HepG2 (cell line): ENCODE measurements at regions not wholly inside any gene's neighbourhood (a gene's known extent, or its start where the extent isn't known, plus 50 kb on each side); places are given as distances from the start of the nearest gene placed in this dataset.
A peak's percentile ranks its signal among the peaks of the same experiment; 100 is the strongest.

Source experiments
- ATAC-seq: fragments of 200-7000 bp; cut with Tn5 transposase; 3 replicates; pipeline ENCODE4 v1.9.1; 2020; ENCODE audit warnings: mild to moderate bottlenecking, moderate library complexity
- BruUV-seq: library from RNA; stranded (reverse); fragments of 400-500 nt; replicated peaks from 2 replicates; lab custom pipeline; 2021; lab: Mats Ljungman, UMichigan
- CTCF ChIA-PET: fragments of 300-600 bp; formaldehyde crosslinking; extraction: SDS; loops from one replicate; lab custom pipeline; 2021; ENCODE audit warnings: low total read pairs, inconsistent platforms, low intra/inter-chr PET ratio; lab: Yijun Ruan, JAX
- POLR2A ChIA-PET: fragments of 350-600 bp; sonication (Branson Sonifier 250); formaldehyde crosslinking; loops from one replicate; lab custom pipeline; 2020; ENCODE audit warnings: antibody characterized with exemption, inconsistent platforms; lab: Yijun Ruan, JAX
- DNase-seq: peaks from one replicate; pipeline ENCODE4 v3.0.0-alpha.2; 2015; ENCODE audit warnings: low spot score
- FAIRE-seq: peaks from 3 replicates; lab custom pipeline; 2011; peaks lifted over from hg19 to GRCh38; lab: Jason Lieb, UNC
- H2AFZ ChIP-seq: one replicate; pipeline ENCODE4 v1.6.1; 2011; ENCODE audit warnings: low read length, inconsistent platforms
- H3K27ac ChIP-seq: fragments of 300-600 bp; 3 replicates; pipeline ENCODE4 v1.8.0; 2011; ENCODE audit warnings: mixed run types, mild to moderate bottlenecking, mixed read lengths, low read length, inconsistent platforms; ENCODE audit not compliant: insufficient read depth; ENCODE audit errors: extremely low read length
- H3K27me3 ChIP-seq, 2 experiments: fragments of 200-600 bp in 1 of 2; 2 replicates in 1 of 2; 3 replicates in 1 of 2; pipeline versions ENCODE4 v1.6.0 to v1.8.0; 2011; ENCODE audit warnings: low read length in 2 of 2, mild to moderate bottlenecking in 2 of 2, moderate library complexity in 2 of 2, inconsistent platforms in 1 of 2; ENCODE audit not compliant: insufficient read depth in 2 of 2, control insufficient read depth in 1 of 2
- H3K36me3 ChIP-seq, 2 experiments: fragments of 200-600 bp in 1 of 2; replicated peaks in 1 of 2; 2 replicates in 1 of 2; 3 replicates in 1 of 2; pipeline versions ENCODE4 v1.5.1 to v1.8.0; 2011; ENCODE audit warnings: low read length in 2 of 2, inconsistent platforms in 1 of 2; ENCODE audit not compliant: insufficient read depth in 2 of 2, control insufficient read depth in 1 of 2
- H3K4me1 ChIP-seq: 2 replicates; pipeline ENCODE4 v1.5.1; 2012; ENCODE audit warnings: low read length, inconsistent platforms; ENCODE audit not compliant: insufficient read depth
- H3K4me2 ChIP-seq: 2 replicates; pipeline ENCODE4 v1.6.0; 2011; ENCODE audit warnings: low read depth, low read length, inconsistent platforms
- H3K4me3 ChIP-seq, 3 experiments: fragments of 200-600 bp in 1 of 3; sonication (generic), shearing (Covaris generic) in 1 of 3; replicated peaks in 1 of 3; 2 replicates each; pipeline ENCODE4 v1.5.1; 2011 to 2016; ENCODE audit warnings: low read length in 3 of 3, inconsistent platforms in 2 of 3, low read depth in 2 of 3, mild to moderate bottlenecking in 2 of 3, control low read depth in 1 of 3, mixed read lengths in 1 of 3; ENCODE audit not compliant: insufficient read depth in 1 of 3
- H3K79me2 ChIP-seq: one replicate; pipeline ENCODE4 v1.6.1; 2011; ENCODE audit warnings: low read length, inconsistent platforms; ENCODE audit not compliant: insufficient read depth
- H3K9ac ChIP-seq: 2 replicates; pipeline ENCODE4 v1.6.0; 2011; ENCODE audit warnings: mild to moderate bottlenecking, low read depth, low read length, inconsistent platforms; ENCODE audit not compliant: insufficient read depth
- H3K9me3 ChIP-seq: 2 replicates; pipeline ENCODE4 v1.5.1; 2012; ENCODE audit warnings: mild to moderate bottlenecking, low read length
- H4K20me1 ChIP-seq: 2 replicates; pipeline ENCODE4 v1.6.0; 2011; ENCODE audit warnings: inconsistent platforms, mild to moderate bottlenecking, low read length, moderate library complexity; ENCODE audit not compliant: insufficient read depth
- ZNF350 ChIP-seq: sonication (generic); formaldehyde crosslinking; IDR thresholded peaks from 2 replicates; pipeline ENCODE4 v1.4.0; 2020; ENCODE audit warnings: mild to moderate bottlenecking, low read depth, missing genetic modification reagents, borderline replicate concordance
- ZNF446 ChIP-seq: sonication (generic); formaldehyde crosslinking; IDR thresholded peaks from 2 replicates; pipeline ENCODE4 v1.5.0; 2020; ENCODE audit warnings: mild to moderate bottlenecking, missing genetic modification reagents
- WGBS: methylation state at CpG from one replicate; pipeline ENCODE4 v1.1.6; 2017; ENCODE audit warnings: low lambda C conversion rate; 5-methylcytosine and 5-hydroxymethylcytosine counted together
- in situ Hi-C: cut with HindIII; loops from 2 replicates; pipeline ENCODE4 v1.10.0; 2017; ENCODE audit warnings: low pct_unique_long_range_greater_than_20kb; ENCODE audit not compliant: extremely low pct_ligation_motif_present
- intact Hi-C: fragments of 100-400 bp; cut with micrococcal nuclease; formaldehyde crosslinking; loops from one replicate; pipeline ENCODE4 v1.10.0; 2022; ENCODE audit not compliant: unreplicated experiment
- TF ChIP-seq, protein P1 (sequence below): sonication (generic); formaldehyde crosslinking; IDR thresholded peaks from 2 replicates; pipeline ENCODE4 v1.8.0; 2022; ENCODE audit warnings: missing genetic modification reagents, mild to moderate bottlenecking, inconsistent platforms, borderline replicate concordance
- TF ChIP-seq, protein P2 (sequence below): sonication (generic); formaldehyde crosslinking; IDR thresholded peaks from 2 replicates; pipeline ENCODE4 v1.5.1; 2020; ENCODE audit warnings: missing genetic modification reagents, mild to moderate bottlenecking, borderline replicate concordance
- TF ChIP-seq, protein P3 (sequence below): fragments of 450-650 bp; IDR thresholded peaks from 2 replicates; pipeline ENCODE4 v1.6.1; 2016

DNA sequence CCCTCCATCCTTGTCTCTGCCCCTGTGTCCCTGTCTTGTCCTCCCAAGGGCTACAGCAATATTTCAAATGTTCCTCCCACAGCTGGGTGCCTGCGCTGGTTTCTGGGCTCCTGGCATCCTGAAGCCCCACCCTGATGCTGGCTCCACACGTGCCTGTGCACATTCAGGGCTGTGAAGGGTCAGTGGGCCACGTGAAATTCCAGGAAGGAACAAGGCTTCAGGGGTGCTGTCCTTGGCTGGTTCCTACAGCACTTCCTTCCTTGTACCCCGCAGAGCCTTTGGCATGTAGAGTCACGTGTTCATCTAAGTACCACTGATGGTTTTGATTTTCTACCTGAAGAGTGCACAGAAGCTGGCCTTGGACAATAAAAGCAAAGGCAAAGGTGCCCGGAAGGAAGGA lies 57.7 kb upstream of the NLK start:
- POLR2A ChIA-PET, result no interaction called here
- H3K4me2 ChIP-seq, result no peak overlapping the region
- no peaks in the 10 kb centered on the region for H3K79me2 ChIP-seq
- no peak for ATAC-seq
- H3K9me3 ChIP-seq, result no peaks in the 10 kb centered on the region
- FAIRE-seq, result no peak
- no peak overlapping the region for H3K4me3 ChIP-seq
- in situ Hi-C loops, result no loop called here
- DNase-seq, result no peak
- intact Hi-C loops, result no loop called here
- H3K36me3 ChIP-seq, result no peaks in the 10 kb centered on the region
- CTCF ChIA-PET, result no interaction called here
- TF ChIP-seq ZNF350 (CRISPR knock-in tag) (no peak), ZNF446 (CRISPR knock-in tag) (no peak)
- TF ChIP-seq, protein P1, sequence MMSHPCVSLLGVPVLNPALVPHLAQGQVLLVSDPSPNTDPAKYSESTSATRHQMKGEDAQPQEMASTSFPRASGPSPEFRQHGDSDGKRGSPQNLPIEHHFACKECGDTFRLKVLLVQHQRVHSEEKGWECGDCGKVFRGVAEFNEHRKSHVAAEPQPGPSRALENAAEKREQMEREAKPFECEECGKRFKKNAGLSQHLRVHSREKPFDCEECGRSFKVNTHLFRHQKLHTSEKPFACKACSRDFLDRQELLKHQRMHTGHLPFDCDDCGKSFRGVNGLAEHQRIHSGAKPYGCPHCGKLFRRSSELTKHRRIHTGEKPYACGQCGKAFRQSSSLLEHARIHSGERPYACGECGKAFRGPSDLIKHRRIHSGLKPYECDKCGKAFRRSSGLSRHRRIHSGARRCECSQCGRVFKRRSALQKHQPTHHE (CRISPR knock-in tag), result no peak
- TF ChIP-seq, protein P2, sequence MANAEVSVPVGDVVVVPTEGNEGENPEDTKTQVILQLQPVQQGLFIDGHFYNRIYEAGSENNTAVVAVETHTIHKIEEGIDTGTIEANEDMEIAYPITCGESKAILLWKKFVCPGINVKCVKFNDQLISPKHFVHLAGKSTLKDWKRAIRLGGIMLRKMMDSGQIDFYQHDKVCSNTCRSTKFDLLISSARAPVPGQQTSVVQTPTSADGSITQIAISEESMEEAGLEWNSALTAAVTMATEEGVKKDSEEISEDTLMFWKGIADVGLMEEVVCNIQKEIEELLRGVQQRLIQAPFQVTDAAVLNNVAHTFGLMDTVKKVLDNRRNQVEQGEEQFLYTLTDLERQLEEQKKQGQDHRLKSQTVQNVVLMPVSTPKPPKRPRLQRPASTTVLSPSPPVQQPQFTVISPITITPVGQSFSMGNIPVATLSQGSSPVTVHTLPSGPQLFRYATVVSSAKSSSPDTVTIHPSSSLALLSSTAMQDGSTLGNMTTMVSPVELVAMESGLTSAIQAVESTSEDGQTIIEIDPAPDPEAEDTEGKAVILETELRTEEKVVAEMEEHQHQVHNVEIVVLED (CRISPR knock-in tag), result no peak
- TF ChIP-seq, protein P3, sequence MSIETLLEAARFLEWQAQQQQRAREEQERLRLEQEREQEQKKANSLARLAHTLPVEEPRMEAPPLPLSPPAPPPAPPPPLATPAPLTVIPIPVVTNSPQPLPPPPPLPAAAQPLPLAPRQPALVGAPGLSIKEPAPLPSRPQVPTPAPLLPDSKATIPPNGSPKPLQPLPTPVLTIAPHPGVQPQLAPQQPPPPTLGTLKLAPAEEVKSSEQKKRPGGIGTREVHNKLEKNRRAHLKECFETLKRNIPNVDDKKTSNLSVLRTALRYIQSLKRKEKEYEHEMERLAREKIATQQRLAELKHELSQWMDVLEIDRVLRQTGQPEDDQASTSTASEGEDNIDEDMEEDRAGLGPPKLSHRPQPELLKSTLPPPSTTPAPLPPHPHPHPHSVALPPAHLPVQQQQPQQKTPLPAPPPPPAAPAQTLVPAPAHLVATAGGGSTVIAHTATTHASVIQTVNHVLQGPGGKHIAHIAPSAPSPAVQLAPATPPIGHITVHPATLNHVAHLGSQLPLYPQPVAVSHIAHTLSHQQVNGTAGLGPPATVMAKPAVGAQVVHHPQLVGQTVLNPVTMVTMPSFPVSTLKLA, result peak; percentile 47; the same call in 1 of the 2 replicates
- 33% methylated on average over 6 of the region's 6 CpGs for WGBS
- H3K4me1 ChIP-seq, result peaks cover 7% of the 10 kb centered on the region
- no peak overlapping the region for H3K27ac ChIP-seq
- H2AFZ ChIP-seq, result no peak overlapping the region
- BruUV-seq, result no TSS peak
- no peak overlapping the region for H3K9ac ChIP-seq
- no peaks in the 10 kb centered on the region; a peak in 1 of 5 replicates for H3K27me3 ChIP-seq
- H4K20me1 ChIP-seq, result no peaks in the 10 kb centered on the region
